ENCODE measurements at regions not wholly inside any gene's neighbourhood (a gene's known extent, or its start where the extent isn't known, plus 50 kb on each side); places are given as distances from the start of the nearest gene placed in this dataset.

DNA sequence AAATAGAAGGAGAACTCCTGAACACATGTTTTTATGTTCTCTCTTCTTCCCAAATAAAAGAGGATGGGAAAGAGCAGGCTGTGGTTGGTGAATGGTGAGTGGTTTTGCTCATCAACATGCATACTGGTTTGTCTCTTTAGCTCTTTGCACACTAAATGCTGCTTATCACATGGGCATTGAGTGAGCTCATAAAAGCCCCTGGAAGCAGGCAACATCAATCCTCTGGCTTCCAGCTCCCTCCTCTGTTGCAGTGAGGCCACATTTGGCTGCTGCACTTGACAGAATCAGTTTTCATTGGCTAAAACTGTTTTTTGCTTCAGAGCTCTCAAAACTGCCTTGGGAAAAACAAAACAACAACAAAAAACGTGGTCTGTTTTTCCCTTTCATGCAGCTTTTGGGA is 1308.2 kb upstream of the NRXN1 start:
- TF ChIP-seq CTCF (IDR thresholded peaks at IDR 0.05; ENCODE audit: low read length) = no peak
- no peak for TF ChIP-seq EZH2 (optimal IDR thresholded peaks at IDR 0.05; ENCODE audit: low read depth, low read length)
- TF ChIP-seq EZH2phosphoT487 (IDR thresholded peaks at IDR 0.05; ENCODE audit: low read length) = no peak
